ENCODE measurements at regions not wholly inside any gene's neighbourhood (a gene's known extent, or its start where the extent isn't known, plus 50 kb on each side); places are given as distances from the start of the nearest gene placed in this dataset.

DNA sequence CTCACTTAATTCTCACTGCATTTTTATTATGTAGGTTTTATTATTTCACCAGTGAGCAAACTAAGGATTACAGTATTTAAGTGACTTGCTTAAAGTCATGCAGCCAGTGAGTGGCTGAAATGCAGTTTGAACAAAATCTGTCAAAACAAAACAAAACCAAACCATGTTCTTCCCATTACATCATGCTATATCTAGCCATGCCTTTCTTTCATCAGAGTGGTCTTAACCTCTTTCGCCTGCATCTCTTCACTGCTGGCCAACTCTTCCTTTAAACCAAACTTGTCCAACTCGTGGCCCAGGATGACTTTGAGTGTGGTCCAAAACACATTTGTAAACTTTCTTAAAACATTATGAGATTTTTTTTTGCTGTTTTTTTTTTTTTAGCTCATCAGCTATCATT, 223.2 kb downstream of the PCDH7 start:
- Histone ChIP-seq H3K4me3 (ENCODE audit: low read depth, low read length, poor library complexity, severe bottlenecking) (no peak overlapping the region), H4K20me1 (ENCODE audit: insufficient read depth, low read length) (no peaks in the 10 kb centered on the region), H3K9me3 (ENCODE audit: low read length) (no peaks in the 10 kb centered on the region), H3F3A (ENCODE audit: insufficient read depth, low read length) (no peaks in the 10 kb centered on the region), H3K9ac (ENCODE audit: low read length) (no peak overlapping the region), H3K4me2 (ENCODE audit: low read length) (no peak overlapping the region), H3K27me3 (ENCODE audit: insufficient read depth, low read length) (no peaks in the 10 kb centered on the region), H3K79me2 (ENCODE audit: insufficient read depth, low read length) (no peaks in the 10 kb centered on the region), H3K36me3 (ENCODE audit: insufficient read depth, low read length) (no peaks in the 10 kb centered on the region), H2AFZ (ENCODE audit: low read length) (no peak overlapping the region), H3K4me1 (ENCODE audit: insufficient read depth, low read length, severe bottlenecking) (no peaks in the 10 kb centered on the region), H3K27ac (ENCODE audit: low read depth, low read length, poor library complexity, severe bottlenecking) (no peak overlapping the region), H3K9me2 (ENCODE audit: low read depth, low read length) (no peaks in the 10 kb centered on the region)
- no peak for TF ChIP-seq EZH2 (IDR thresholded peaks at IDR 0.05; ENCODE audit: borderline replicate concordance, low read length)

DNA sequence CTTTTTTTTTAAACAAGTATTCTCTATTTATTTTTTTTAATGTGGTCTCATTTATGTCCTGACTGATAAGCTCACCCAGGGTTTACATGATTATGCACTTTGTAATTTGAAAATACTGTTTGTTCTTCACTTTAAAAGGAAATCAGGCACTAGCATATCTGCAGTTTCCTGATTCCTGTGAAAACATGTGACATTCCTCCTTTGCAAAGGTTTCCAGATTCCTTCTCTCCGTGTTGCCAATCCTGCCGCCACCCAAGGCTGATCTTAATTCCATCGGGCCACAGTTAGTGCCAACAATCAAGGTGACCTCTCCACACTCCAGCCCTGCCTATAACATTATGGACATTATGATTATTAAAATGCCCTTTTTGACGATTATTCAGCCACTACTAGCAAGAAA, 225.4 kb downstream of the PCDH7 start:
- Histone ChIP-seq H3K27me3 (ENCODE audit: insufficient read depth, low read length) (no peaks in the 10 kb centered on the region), H3K9ac (ENCODE audit: low read length) (no peak overlapping the region), H3K79me2 (ENCODE audit: insufficient read depth, low read length) (no peaks in the 10 kb centered on the region), H2AFZ (ENCODE audit: low read length) (no peak overlapping the region), H4K20me1 (ENCODE audit: insufficient read depth, low read length) (no peaks in the 10 kb centered on the region), H3K4me2 (ENCODE audit: low read length) (no peak overlapping the region), H3K9me3 (ENCODE audit: low read length) (no peaks in the 10 kb centered on the region), H3F3A (ENCODE audit: insufficient read depth, low read length) (no peaks in the 10 kb centered on the region), H3K9me2 (ENCODE audit: low read depth, low read length) (no peaks in the 10 kb centered on the region), H3K4me3 (ENCODE audit: low read depth, low read length, poor library complexity, severe bottlenecking) (no peak overlapping the region), H3K36me3 (ENCODE audit: insufficient read depth, low read length) (no peaks in the 10 kb centered on the region), H3K27ac (ENCODE audit: low read depth, low read length, poor library complexity, severe bottlenecking) (no peak overlapping the region), H3K4me1 (ENCODE audit: insufficient read depth, low read length, severe bottlenecking) (no peaks in the 10 kb centered on the region)
- TF ChIP-seq, protein P1, sequence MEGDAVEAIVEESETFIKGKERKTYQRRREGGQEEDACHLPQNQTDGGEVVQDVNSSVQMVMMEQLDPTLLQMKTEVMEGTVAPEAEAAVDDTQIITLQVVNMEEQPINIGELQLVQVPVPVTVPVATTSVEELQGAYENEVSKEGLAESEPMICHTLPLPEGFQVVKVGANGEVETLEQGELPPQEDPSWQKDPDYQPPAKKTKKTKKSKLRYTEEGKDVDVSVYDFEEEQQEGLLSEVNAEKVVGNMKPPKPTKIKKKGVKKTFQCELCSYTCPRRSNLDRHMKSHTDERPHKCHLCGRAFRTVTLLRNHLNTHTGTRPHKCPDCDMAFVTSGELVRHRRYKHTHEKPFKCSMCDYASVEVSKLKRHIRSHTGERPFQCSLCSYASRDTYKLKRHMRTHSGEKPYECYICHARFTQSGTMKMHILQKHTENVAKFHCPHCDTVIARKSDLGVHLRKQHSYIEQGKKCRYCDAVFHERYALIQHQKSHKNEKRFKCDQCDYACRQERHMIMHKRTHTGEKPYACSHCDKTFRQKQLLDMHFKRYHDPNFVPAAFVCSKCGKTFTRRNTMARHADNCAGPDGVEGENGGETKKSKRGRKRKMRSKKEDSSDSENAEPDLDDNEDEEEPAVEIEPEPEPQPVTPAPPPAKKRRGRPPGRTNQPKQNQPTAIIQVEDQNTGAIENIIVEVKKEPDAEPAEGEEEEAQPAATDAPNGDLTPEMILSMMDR (IDR thresholded peaks at IDR 0.05; ENCODE audit: low read length), result no peak
- no peak for TF ChIP-seq EZH2 (IDR thresholded peaks at IDR 0.05; ENCODE audit: borderline replicate concordance, low read length)

DNA sequence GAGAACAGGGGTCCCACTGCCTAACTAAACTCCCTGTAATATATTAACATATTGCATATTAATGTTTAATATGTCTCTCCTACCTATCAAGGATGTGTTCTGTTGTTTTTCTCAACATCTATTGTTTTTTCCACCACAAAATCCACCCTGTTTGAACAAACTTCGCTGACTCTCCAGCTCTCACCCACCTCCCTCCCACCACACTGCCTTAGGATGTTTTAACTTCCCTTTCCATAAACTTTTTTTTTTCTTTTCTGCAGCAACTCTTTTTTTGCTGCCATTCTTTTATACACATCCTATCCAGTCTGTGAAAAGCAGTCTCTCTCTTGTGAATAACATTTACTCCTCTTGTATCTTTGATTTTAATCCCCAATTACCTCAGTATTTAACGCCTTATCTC, 226.1 kb downstream of the PCDH7 start:
- Histone ChIP-seq H3K4me2 (ENCODE audit: low read length) (no peak overlapping the region), H3K9ac (ENCODE audit: low read length) (no peak overlapping the region), H3K27me3 (ENCODE audit: insufficient read depth, low read length) (no peaks in the 10 kb centered on the region), H4K20me1 (ENCODE audit: insufficient read depth, low read length) (no peaks in the 10 kb centered on the region), H3K4me1 (ENCODE audit: insufficient read depth, low read length, severe bottlenecking) (no peaks in the 10 kb centered on the region), H3K79me2 (ENCODE audit: insufficient read depth, low read length) (no peaks in the 10 kb centered on the region), H3K9me3 (ENCODE audit: low read length) (no peaks in the 10 kb centered on the region), H3F3A (ENCODE audit: insufficient read depth, low read length) (no peaks in the 10 kb centered on the region), H3K4me3 (ENCODE audit: low read depth, low read length, poor library complexity, severe bottlenecking) (no peak overlapping the region), H3K9me2 (ENCODE audit: low read depth, low read length) (no peaks in the 10 kb centered on the region), H3K36me3 (ENCODE audit: insufficient read depth, low read length) (no peaks in the 10 kb centered on the region), H2AFZ (ENCODE audit: low read length) (no peak overlapping the region), H3K27ac (ENCODE audit: low read depth, low read length, poor library complexity, severe bottlenecking) (no peak overlapping the region)
- TF ChIP-seq, protein P1 (IDR thresholded peaks at IDR 0.05; ENCODE audit: low read length), result no peak
- no peak for TF ChIP-seq EZH2 (IDR thresholded peaks at IDR 0.05; ENCODE audit: borderline replicate concordance, low read length)

DNA sequence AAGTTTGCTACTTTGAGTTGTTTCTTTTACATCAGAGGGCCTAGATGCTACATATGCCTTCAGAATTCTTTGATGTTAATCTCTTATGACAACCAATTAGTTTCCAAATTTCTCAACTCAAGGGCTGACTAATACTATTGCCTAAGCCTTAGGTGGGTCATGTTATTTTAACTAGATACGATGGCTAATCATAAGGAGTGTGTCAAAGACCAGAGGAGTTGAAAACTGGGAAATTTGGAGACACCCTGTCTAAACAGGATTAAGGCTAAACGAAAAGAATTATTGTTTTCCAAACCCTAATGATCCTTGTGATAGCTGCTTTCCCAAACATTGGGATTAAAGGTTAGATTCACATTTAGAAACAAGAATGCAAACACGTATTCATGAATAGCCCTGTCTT, 228.5 kb downstream of the PCDH7 start:
- Histone ChIP-seq H3K79me2 (ENCODE audit: insufficient read depth, low read length) (no peaks in the 10 kb centered on the region), H3K9me3 (ENCODE audit: low read length) (no peaks in the 10 kb centered on the region), H3K4me1 (ENCODE audit: insufficient read depth, low read length, severe bottlenecking) (no peaks in the 10 kb centered on the region), H3K36me3 (ENCODE audit: insufficient read depth, low read length) (no peaks in the 10 kb centered on the region), H3F3A (ENCODE audit: insufficient read depth, low read length) (no peaks in the 10 kb centered on the region), H3K9me2 (ENCODE audit: low read depth, low read length) (no peaks in the 10 kb centered on the region), H3K27ac (ENCODE audit: low read depth, low read length, poor library complexity, severe bottlenecking) (no peak overlapping the region), H2AFZ (ENCODE audit: low read length) (no peak overlapping the region), H3K9ac (ENCODE audit: low read length) (no peak overlapping the region), H3K4me2 (ENCODE audit: low read length) (no peak overlapping the region), H3K27me3 (ENCODE audit: insufficient read depth, low read length) (no peaks in the 10 kb centered on the region), H4K20me1 (ENCODE audit: insufficient read depth, low read length) (no peaks in the 10 kb centered on the region), H3K4me3 (ENCODE audit: low read depth, low read length, poor library complexity, severe bottlenecking) (no peak overlapping the region)
- no peak for TF ChIP-seq EZH2 (IDR thresholded peaks at IDR 0.05; ENCODE audit: borderline replicate concordance, low read length)

Measured in OCI-LY1 (cell line).